MM.1S (cell line): ENCODE measurements at regions not wholly inside any gene's neighbourhood (a gene's known extent, or its start where the extent isn't known, plus 50 kb on each side); places are given as distances from the start of the nearest gene placed in this dataset.

Source experiments
- DNase-seq: peaks from one replicate; pipeline ENCODE4 v3.0.0-alpha.2; 2015
- H2AFZ ChIP-seq: fragments of 300-600 bp; sonication (generic); 2 replicates; pipeline ENCODE4 v1.6.0; 2016; ENCODE audit warnings: antibody characterized with exemption, low read length
- H3F3A ChIP-seq: fragments of 300-600 bp; sonication (generic); 2 replicates; pipeline ENCODE4 v1.6.1; 2016; ENCODE audit warnings: mild to moderate bottlenecking, antibody characterized with exemption, low read length, moderate library complexity, mixed read lengths; ENCODE audit not compliant: insufficient read depth
- H3K27ac ChIP-seq: fragments of 300-600 bp; sonication (generic); 2 replicates; pipeline ENCODE4 v1.5.1; 2016; ENCODE audit warnings: mild to moderate bottlenecking, low read length
- H3K27me3 ChIP-seq: fragments of 300-600 bp; sonication (generic); replicated peaks from 2 replicates; pipeline ENCODE4 v1.6.0; 2016; ENCODE audit warnings: low read length; ENCODE audit not compliant: insufficient read depth
- H3K36me3 ChIP-seq: fragments of 300-600 bp; sonication (generic); replicated peaks from 2 replicates; pipeline ENCODE4 v1.6.1; 2016; ENCODE audit warnings: mild to moderate bottlenecking, low read length, mixed read lengths; ENCODE audit not compliant: insufficient read depth
- H3K4me1 ChIP-seq: fragments of 300-600 bp; sonication (generic); 2 replicates; pipeline ENCODE4 v1.6.1; 2016; ENCODE audit warnings: low read length, mixed read lengths
- H3K4me2 ChIP-seq: fragments of 300-600 bp; sonication (generic); 2 replicates; pipeline ENCODE4 v1.6.0; 2016; ENCODE audit warnings: low read depth, low read length
- H3K4me3 ChIP-seq: fragments of 300-600 bp; sonication (generic); 2 replicates; pipeline ENCODE4 v1.5.1; 2016; ENCODE audit warnings: low read length, mixed read lengths
- H3K79me2 ChIP-seq: fragments of 300-600 bp; sonication (generic); 2 replicates; pipeline ENCODE4 v1.6.1; 2016; ENCODE audit warnings: mixed run types, low read length, mixed read lengths
- H3K9ac ChIP-seq: fragments of 300-600 bp; sonication (generic); 2 replicates; pipeline ENCODE4 v1.6.1; 2016; ENCODE audit warnings: low read length, mixed read lengths
- H3K9me2 ChIP-seq: fragments of 300-600 bp; sonication (generic); replicated peaks from 2 replicates; pipeline ENCODE4 v1.6.1; 2016; ENCODE audit warnings: mild to moderate bottlenecking, low read length, mixed read lengths; ENCODE audit not compliant: insufficient read depth
- H3K9me3 ChIP-seq: fragments of 300-600 bp; sonication (generic); replicated peaks from 2 replicates; pipeline ENCODE4 v1.6.1; 2016; ENCODE audit warnings: mild to moderate bottlenecking, low read length, mixed read lengths; ENCODE audit not compliant: insufficient read depth
- H4K20me1 ChIP-seq: fragments of 300-600 bp; sonication (generic); 2 replicates; pipeline ENCODE4 v1.6.1; 2016; ENCODE audit warnings: mild to moderate bottlenecking, low read length, moderate library complexity, mixed read lengths; ENCODE audit not compliant: insufficient read depth
- EZH2 ChIP-seq: fragments of 300-600 bp; sonication (generic); optimal IDR thresholded peaks from 2 replicates; pipeline ENCODE3; 2017; ENCODE audit warnings: low read depth, mild to moderate bottlenecking, antibody characterized with exemption, low read length, mixed read lengths
- EZH2phosphoT487 ChIP-seq: fragments of 300-600 bp; sonication (generic); IDR thresholded peaks from 2 replicates; pipeline ENCODE4 v1.6.1; 2018; ENCODE audit warnings: antibody characterized with exemption, low read length
- TF ChIP-seq, protein P1 (sequence below): fragments of 300-600 bp; sonication (generic); IDR thresholded peaks from 2 replicates; pipeline ENCODE4 v1.5.1; 2016; ENCODE audit warnings: antibody characterized with exemption, low read length, mixed read lengths

GRCh38 chr13:88676016-88676415 lies 1004.8 kb downstream of the SLITRK5 start:
- DNase-seq = no peak
- Histone ChIP-seq H3K27ac (no peak overlapping the region), H3K9ac (no peak overlapping the region), H3F3A (no peaks in the 10 kb centered on the region), H3K79me2 (no peaks in the 10 kb centered on the region), H3K9me3 (no peaks in the 10 kb centered on the region), H4K20me1 (no peaks in the 10 kb centered on the region), H3K4me2 (no peak overlapping the region), H3K4me3 (no peak overlapping the region), H3K27me3 (no peaks in the 10 kb centered on the region), H3K36me3 (no peaks in the 10 kb centered on the region), H3K9me2 (no peaks in the 10 kb centered on the region), H3K4me1 (no peaks in the 10 kb centered on the region), H2AFZ (no peak overlapping the region)
- TF ChIP-seq, protein P1, sequence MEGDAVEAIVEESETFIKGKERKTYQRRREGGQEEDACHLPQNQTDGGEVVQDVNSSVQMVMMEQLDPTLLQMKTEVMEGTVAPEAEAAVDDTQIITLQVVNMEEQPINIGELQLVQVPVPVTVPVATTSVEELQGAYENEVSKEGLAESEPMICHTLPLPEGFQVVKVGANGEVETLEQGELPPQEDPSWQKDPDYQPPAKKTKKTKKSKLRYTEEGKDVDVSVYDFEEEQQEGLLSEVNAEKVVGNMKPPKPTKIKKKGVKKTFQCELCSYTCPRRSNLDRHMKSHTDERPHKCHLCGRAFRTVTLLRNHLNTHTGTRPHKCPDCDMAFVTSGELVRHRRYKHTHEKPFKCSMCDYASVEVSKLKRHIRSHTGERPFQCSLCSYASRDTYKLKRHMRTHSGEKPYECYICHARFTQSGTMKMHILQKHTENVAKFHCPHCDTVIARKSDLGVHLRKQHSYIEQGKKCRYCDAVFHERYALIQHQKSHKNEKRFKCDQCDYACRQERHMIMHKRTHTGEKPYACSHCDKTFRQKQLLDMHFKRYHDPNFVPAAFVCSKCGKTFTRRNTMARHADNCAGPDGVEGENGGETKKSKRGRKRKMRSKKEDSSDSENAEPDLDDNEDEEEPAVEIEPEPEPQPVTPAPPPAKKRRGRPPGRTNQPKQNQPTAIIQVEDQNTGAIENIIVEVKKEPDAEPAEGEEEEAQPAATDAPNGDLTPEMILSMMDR = no peak
- TF ChIP-seq EZH2 = no peak
- TF ChIP-seq EZH2phosphoT487 = no peak

GRCh38 chr13:88685459-88685858 lies 1014.3 kb downstream of the SLITRK5 start:
- TF ChIP-seq, protein P1 = no peak
- no peak for TF ChIP-seq EZH2
- TF ChIP-seq EZH2phosphoT487 = no peak
- no peaks in the 10 kb centered on the region for H3K36me3 ChIP-seq
- H2AFZ ChIP-seq = no peak overlapping the region
- no peaks in the 10 kb centered on the region for H3K9me2 ChIP-seq
- no peak overlapping the region for H3K27ac ChIP-seq
- no peaks in the 10 kb centered on the region for H3K27me3 ChIP-seq
- no peak overlapping the region for H3K4me3 ChIP-seq
- H3K9ac ChIP-seq = no peak overlapping the region
- no peak overlapping the region for H3K4me2 ChIP-seq
- no peaks in the 10 kb centered on the region for H3K9me3 ChIP-seq
- DNase-seq = no peak
- H3K79me2 ChIP-seq = no peaks in the 10 kb centered on the region
- no peaks in the 10 kb centered on the region for H3F3A ChIP-seq
- no peaks in the 10 kb centered on the region for H4K20me1 ChIP-seq
- H3K4me1 ChIP-seq = no peaks in the 10 kb centered on the region

GRCh38 chr13:88701551-88701950 lies 1030.4 kb downstream of the SLITRK5 start:
- no peak overlapping the region for H3K4me3 ChIP-seq
- H3F3A ChIP-seq = no peaks in the 10 kb centered on the region
- H4K20me1 ChIP-seq = no peaks in the 10 kb centered on the region
- no peaks in the 10 kb centered on the region for H3K36me3 ChIP-seq
- H3K4me2 ChIP-seq = no peak overlapping the region
- TF ChIP-seq EZH2 = no peak
- no peak for TF ChIP-seq EZH2phosphoT487
- TF ChIP-seq, protein P1 = no peak
- no peak overlapping the region for H3K27ac ChIP-seq
- no peaks in the 10 kb centered on the region for H3K4me1 ChIP-seq
- H3K79me2 ChIP-seq = no peaks in the 10 kb centered on the region
- H3K9ac ChIP-seq = no peak overlapping the region
- no peak for DNase-seq
- H2AFZ ChIP-seq = no peak overlapping the region
- no peaks in the 10 kb centered on the region for H3K9me3 ChIP-seq
- no peaks in the 10 kb centered on the region for H3K27me3 ChIP-seq
- no peaks in the 10 kb centered on the region for H3K9me2 ChIP-seq
